Endothelial cell of umbilical vein (primary cell): ENCODE measurements at regions not wholly inside any gene's neighbourhood (a gene's known extent, or its start where the extent isn't known, plus 50 kb on each side); places are given as distances from the start of the nearest gene placed in this dataset.

Experiments
- BruUV-seq: library from RNA; stranded (reverse); fragments of 400-500 nt; replicated peaks from 2 replicates; lab custom pipeline; 2021; lab: Mats Ljungman, UMichigan
- CTCF ChIA-PET: fragments of 300-600, 350-600 bp; sonication (Branson Sonifier 250); formaldehyde crosslinking; loops from one replicate; lab custom pipeline; 2021; ENCODE audit warnings: antibody characterized with exemption, inconsistent platforms; lab: Charles Lee
- POLR2A ChIA-PET: fragments of 300-600, 350-600 bp; sonication (Branson Sonifier 250); formaldehyde crosslinking; loops from one replicate; lab custom pipeline; 2021; ENCODE audit warnings: antibody characterized with exemption, inconsistent platforms; lab: Charles Lee
- DNase-seq: peaks from one replicate; pipeline ENCODE4 v3.0.0-alpha.2; 2011; ENCODE audit warnings: low read depth, low spot score
- FAIRE-seq: peaks from 2 replicates; lab custom pipeline; 2011; peaks lifted over from hg19 to GRCh38; lab: Jason Lieb, UNC
- H2AFZ ChIP-seq: 2 replicates; pipeline ENCODE4 v1.6.0; 2012; ENCODE audit warnings: low read depth, low read length, control low read depth, inconsistent platforms
- H3K27ac ChIP-seq: 2 replicates; pipeline ENCODE4 v1.5.1; 2011; ENCODE audit warnings: low read depth, mild to moderate bottlenecking, control low read depth, low read length, moderate library complexity; ENCODE audit not compliant: insufficient read depth
- H3K27me3 ChIP-seq, 2 experiments: 2 replicates each; pipeline versions ENCODE4 v1.6.0 to v1.6.1; 2011; ENCODE audit warnings: low read length in 2 of 2, mixed read lengths in 1 of 2; ENCODE audit not compliant: control insufficient read depth in 2 of 2, insufficient read depth in 2 of 2
- H3K36me3 ChIP-seq, 2 experiments: 2 replicates in 1 of 2; 3 replicates in 1 of 2; pipeline ENCODE4 v1.5.1; 2011; ENCODE audit warnings: low read length in 2 of 2, mild to moderate bottlenecking in 1 of 2, moderate library complexity in 1 of 2; ENCODE audit not compliant: control insufficient read depth in 2 of 2, insufficient read depth in 2 of 2; ENCODE audit errors: extremely low read depth in 1 of 2
- H3K4me1 ChIP-seq: 3 replicates; pipeline ENCODE4 v1.5.1; 2011; ENCODE audit warnings: mild to moderate bottlenecking, low read length; ENCODE audit not compliant: control insufficient read depth, insufficient read depth; ENCODE audit errors: extremely low read depth
- H3K4me2 ChIP-seq: 2 replicates; pipeline ENCODE4 v1.6.1; 2011; ENCODE audit warnings: low read length, control low read depth, mixed read lengths; ENCODE audit not compliant: insufficient read depth
- H3K4me3 ChIP-seq, 3 experiments: fragments of 200-600 bp in 1 of 3; sonication (generic), shearing (Covaris generic) in 1 of 3; replicated peaks in 1 of 3; 2 replicates each; pipeline ENCODE4 v1.5.1; 2011 to 2016; ENCODE audit warnings: control low read depth in 3 of 3, low read length in 3 of 3, mild to moderate bottlenecking in 2 of 3, inconsistent platforms in 1 of 3, low read depth in 1 of 3, moderate library complexity in 1 of 3; ENCODE audit not compliant: insufficient read depth in 1 of 3
- H3K79me2 ChIP-seq: 2 replicates; pipeline ENCODE4 v1.6.0; 2012; ENCODE audit warnings: low read length, inconsistent platforms; ENCODE audit not compliant: control insufficient read depth, insufficient read depth
- H3K9ac ChIP-seq: replicated peaks from 2 replicates; pipeline ENCODE3; 2011; ENCODE audit warnings: low read length, control low read depth; ENCODE audit not compliant: insufficient read depth; ENCODE audit errors: extremely low read depth
- H3K9me1 ChIP-seq: replicated peaks from 3 replicates; pipeline ENCODE4 v1.6.0; 2011; ENCODE audit warnings: mild to moderate bottlenecking, low read length; ENCODE audit not compliant: control insufficient read depth, insufficient read depth; ENCODE audit errors: extremely low read depth
- H3K9me3 ChIP-seq: replicated peaks from 2 replicates; pipeline ENCODE4 v1.5.1; 2012; ENCODE audit warnings: low read length, inconsistent platforms; ENCODE audit not compliant: control insufficient read depth, insufficient read depth
- H4K20me1 ChIP-seq: replicated peaks from 2 replicates; pipeline ENCODE3; 2011; ENCODE audit warnings: mild to moderate bottlenecking, low read length; ENCODE audit not compliant: control insufficient read depth, insufficient read depth; ENCODE audit errors: extremely low read depth
- EZH2 ChIP-seq: IDR thresholded peaks from 2 replicates; pipeline ENCODE4 v1.6.1; 2012; ENCODE audit warnings: borderline replicate concordance, low read depth, mild to moderate bottlenecking, moderate library complexity, low read length, inconsistent platforms; ENCODE audit not compliant: severe bottlenecking
- FOS ChIP-seq: IDR thresholded peaks from 2 replicates; pipeline ENCODE4 v1.6.1; 2011; ENCODE audit warnings: mild to moderate bottlenecking, low read length, moderate library complexity, borderline replicate concordance; ENCODE audit not compliant: insufficient read depth
- GATA2 ChIP-seq: IDR thresholded peaks from 2 replicates; pipeline ENCODE4 v1.7.0; 2011; ENCODE audit warnings: low read depth, mild to moderate bottlenecking, moderate library complexity, mixed read lengths, low read length; ENCODE audit not compliant: insufficient read length, insufficient read depth
- JUN ChIP-seq: IDR thresholded peaks from 2 replicates; pipeline ENCODE4 v1.6.1; 2011; ENCODE audit warnings: borderline replicate concordance, low read depth; ENCODE audit not compliant: insufficient read length, insufficient read depth
- MYC ChIP-seq: IDR thresholded peaks from one replicate; pipeline ENCODE4 v1.6.1; 2011; ENCODE audit warnings: mild to moderate bottlenecking, low read depth, low read length
- POLR2A ChIP-seq: IDR thresholded peaks from 2 replicates; pipeline ENCODE4 v1.6.1; 2012; ENCODE audit warnings: low read depth, mild to moderate bottlenecking, control low read depth, low read length
- POLR2AphosphoS5 ChIP-seq: IDR thresholded peaks from 2 replicates; pipeline ENCODE4 v1.6.1; 2012; ENCODE audit warnings: low read depth, mild to moderate bottlenecking, control low read depth, low read length, moderate library complexity; ENCODE audit not compliant: insufficient read depth
- dilution Hi-C: fragments of 300-500 bp; cut with MboI; formaldehyde crosslinking; loops from one replicate; pipeline ENCODE4 v1.15.0; 2019; ENCODE audit warnings: low sequenced_read_pairs; ENCODE audit not compliant: extremely low pct_ligation_motif_present
- intact Hi-C: fragments of 100-400 bp; cut with micrococcal nuclease; formaldehyde crosslinking; loops from one replicate; pipeline ENCODE4 v1.10.0; 2022
- TF ChIP-seq, protein P1 (sequence below): IDR thresholded peaks from 2 replicates; pipeline ENCODE4 v1.6.1; 2011; ENCODE audit not compliant: insufficient read depth, insufficient read length
- TF ChIP-seq, protein P2 (sequence below), 2 donors: IDR thresholded peaks; 1 replicate in 1 of 2; 2 replicates in 1 of 2; pipeline ENCODE4 v1.5.1; 2011; ENCODE audit warnings: low read length in 2 of 2, mild to moderate bottlenecking in 2 of 2, moderate library complexity in 2 of 2, control low read depth in 1 of 2, inconsistent platforms in 1 of 2, low read depth in 1 of 2; ENCODE audit not compliant: insufficient read depth in 1 of 2; ENCODE audit errors: extremely low read depth in 1 of 2

DNA sequence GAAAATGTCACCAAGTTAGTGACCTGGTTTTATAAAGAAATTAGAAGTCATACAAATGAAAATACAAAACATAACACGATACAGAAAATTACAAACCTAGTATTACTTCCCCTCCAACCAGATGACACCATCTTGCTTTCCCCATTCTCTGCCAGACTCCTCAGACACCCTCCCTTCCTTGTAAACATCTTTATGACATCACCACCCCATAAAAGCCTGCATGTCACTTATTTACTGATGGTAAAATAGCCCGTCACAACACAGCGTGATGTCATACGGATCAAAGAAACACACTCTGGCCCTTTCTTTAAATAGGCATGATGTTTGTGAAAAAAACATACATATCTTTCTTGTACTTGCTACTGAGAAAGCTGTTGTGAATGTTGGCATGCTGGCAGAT lies 254.8 kb upstream of the SOX11 start:
- no peak for TF ChIP-seq POLR2A
- TF ChIP-seq JUN = no peak
- TF ChIP-seq MYC = no peak
- TF ChIP-seq GATA2 = no peak
- TF ChIP-seq, protein P1, sequence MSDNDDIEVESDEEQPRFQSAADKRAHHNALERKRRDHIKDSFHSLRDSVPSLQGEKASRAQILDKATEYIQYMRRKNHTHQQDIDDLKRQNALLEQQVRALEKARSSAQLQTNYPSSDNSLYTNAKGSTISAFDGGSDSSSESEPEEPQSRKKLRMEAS = no peak
- no peak for TF ChIP-seq FOS
- TF ChIP-seq, protein P2, sequence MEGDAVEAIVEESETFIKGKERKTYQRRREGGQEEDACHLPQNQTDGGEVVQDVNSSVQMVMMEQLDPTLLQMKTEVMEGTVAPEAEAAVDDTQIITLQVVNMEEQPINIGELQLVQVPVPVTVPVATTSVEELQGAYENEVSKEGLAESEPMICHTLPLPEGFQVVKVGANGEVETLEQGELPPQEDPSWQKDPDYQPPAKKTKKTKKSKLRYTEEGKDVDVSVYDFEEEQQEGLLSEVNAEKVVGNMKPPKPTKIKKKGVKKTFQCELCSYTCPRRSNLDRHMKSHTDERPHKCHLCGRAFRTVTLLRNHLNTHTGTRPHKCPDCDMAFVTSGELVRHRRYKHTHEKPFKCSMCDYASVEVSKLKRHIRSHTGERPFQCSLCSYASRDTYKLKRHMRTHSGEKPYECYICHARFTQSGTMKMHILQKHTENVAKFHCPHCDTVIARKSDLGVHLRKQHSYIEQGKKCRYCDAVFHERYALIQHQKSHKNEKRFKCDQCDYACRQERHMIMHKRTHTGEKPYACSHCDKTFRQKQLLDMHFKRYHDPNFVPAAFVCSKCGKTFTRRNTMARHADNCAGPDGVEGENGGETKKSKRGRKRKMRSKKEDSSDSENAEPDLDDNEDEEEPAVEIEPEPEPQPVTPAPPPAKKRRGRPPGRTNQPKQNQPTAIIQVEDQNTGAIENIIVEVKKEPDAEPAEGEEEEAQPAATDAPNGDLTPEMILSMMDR (IDR thresholded peaks at IDR 0.05; ENCODE audit: extremely low read depth in 1 of 2, insufficient read depth in 1 of 2, low read depth in 1 of 2, low read length in 2 of 2) = no peak
- TF ChIP-seq EZH2 = no peak
- TF ChIP-seq POLR2AphosphoS5 = no peak
- H3K9me1 ChIP-seq = no peaks in the 10 kb centered on the region
- FAIRE-seq = no peak

More for the DNA sequence above, 254.8 kb upstream of the SOX11 start:
- H3K27me3 ChIP-seq = no peaks in the 10 kb centered on the region
- intact Hi-C loops (no loop called here), dilution Hi-C loops (no loop called here)
- DNase-seq = no peak
- H2AFZ ChIP-seq = no peak overlapping the region
- POLR2A ChIA-PET = no interaction called here
- peaks cover 6% of the 10 kb centered on the region for H3K9me3 ChIP-seq
- no peak overlapping the region for H3K4me3 ChIP-seq
- no peak overlapping the region for H3K4me2 ChIP-seq
- no peaks in the 10 kb centered on the region for H3K4me1 ChIP-seq
- no peak overlapping the region for H3K27ac ChIP-seq
- CTCF ChIA-PET = no interaction called here
- H3K36me3 ChIP-seq = no peaks in the 10 kb centered on the region
- no TSS peak for BruUV-seq
- no peaks in the 10 kb centered on the region for H4K20me1 ChIP-seq
- no peak overlapping the region for H3K9ac ChIP-seq
- H3K79me2 ChIP-seq = no peaks in the 10 kb centered on the region
